ENCODE measurements at regions not wholly inside any gene's neighbourhood (a gene's known extent, or its start where the extent isn't known, plus 50 kb on each side); places are given as distances from the start of the nearest gene placed in this dataset.

DNA sequence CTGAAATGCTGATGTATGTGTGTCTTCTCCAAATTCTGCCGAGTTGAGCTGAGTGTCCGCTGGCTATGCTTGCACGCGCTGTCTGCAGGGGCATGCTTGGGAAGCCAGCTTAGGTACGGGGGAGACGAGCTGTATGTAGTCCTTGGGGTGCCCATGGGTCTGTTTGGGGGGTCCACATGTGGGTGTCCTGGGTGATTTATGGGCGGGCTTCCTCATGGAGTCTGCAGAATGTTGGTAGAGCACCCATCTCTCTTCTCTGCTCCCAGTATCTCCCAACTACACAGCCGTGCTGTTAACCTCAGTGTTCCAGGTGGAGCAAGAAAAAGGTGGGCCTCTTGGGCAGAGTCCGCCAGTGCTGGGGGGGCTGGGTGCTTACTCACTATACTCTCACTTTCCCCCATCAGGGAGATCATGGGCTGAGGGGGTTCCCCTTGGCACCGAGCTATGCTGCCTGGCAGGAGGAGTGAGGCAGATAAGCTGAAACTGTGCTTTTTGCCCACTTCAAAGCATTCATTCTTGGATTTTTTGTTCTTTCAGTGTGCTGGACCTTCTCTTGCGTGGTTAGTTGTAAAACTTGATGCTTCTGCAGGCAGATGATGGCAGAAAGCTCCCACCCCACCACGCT is 128.2 kb upstream of the ALKAL2 start:
- TF ChIP-seq, protein P1, sequence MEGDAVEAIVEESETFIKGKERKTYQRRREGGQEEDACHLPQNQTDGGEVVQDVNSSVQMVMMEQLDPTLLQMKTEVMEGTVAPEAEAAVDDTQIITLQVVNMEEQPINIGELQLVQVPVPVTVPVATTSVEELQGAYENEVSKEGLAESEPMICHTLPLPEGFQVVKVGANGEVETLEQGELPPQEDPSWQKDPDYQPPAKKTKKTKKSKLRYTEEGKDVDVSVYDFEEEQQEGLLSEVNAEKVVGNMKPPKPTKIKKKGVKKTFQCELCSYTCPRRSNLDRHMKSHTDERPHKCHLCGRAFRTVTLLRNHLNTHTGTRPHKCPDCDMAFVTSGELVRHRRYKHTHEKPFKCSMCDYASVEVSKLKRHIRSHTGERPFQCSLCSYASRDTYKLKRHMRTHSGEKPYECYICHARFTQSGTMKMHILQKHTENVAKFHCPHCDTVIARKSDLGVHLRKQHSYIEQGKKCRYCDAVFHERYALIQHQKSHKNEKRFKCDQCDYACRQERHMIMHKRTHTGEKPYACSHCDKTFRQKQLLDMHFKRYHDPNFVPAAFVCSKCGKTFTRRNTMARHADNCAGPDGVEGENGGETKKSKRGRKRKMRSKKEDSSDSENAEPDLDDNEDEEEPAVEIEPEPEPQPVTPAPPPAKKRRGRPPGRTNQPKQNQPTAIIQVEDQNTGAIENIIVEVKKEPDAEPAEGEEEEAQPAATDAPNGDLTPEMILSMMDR (IDR thresholded peaks at IDR 0.05) = no peak
- TF ChIP-seq POLR2A (IDR thresholded peaks at IDR 0.05) = no peak

Data from sigmoid colon (tissue), 3 donors.